ENCODE measurements at regions not wholly inside any gene's neighbourhood (a gene's known extent, or its start where the extent isn't known, plus 50 kb on each side); places are given as distances from the start of the nearest gene placed in this dataset.

- TF ChIP-seq, protein P1, sequence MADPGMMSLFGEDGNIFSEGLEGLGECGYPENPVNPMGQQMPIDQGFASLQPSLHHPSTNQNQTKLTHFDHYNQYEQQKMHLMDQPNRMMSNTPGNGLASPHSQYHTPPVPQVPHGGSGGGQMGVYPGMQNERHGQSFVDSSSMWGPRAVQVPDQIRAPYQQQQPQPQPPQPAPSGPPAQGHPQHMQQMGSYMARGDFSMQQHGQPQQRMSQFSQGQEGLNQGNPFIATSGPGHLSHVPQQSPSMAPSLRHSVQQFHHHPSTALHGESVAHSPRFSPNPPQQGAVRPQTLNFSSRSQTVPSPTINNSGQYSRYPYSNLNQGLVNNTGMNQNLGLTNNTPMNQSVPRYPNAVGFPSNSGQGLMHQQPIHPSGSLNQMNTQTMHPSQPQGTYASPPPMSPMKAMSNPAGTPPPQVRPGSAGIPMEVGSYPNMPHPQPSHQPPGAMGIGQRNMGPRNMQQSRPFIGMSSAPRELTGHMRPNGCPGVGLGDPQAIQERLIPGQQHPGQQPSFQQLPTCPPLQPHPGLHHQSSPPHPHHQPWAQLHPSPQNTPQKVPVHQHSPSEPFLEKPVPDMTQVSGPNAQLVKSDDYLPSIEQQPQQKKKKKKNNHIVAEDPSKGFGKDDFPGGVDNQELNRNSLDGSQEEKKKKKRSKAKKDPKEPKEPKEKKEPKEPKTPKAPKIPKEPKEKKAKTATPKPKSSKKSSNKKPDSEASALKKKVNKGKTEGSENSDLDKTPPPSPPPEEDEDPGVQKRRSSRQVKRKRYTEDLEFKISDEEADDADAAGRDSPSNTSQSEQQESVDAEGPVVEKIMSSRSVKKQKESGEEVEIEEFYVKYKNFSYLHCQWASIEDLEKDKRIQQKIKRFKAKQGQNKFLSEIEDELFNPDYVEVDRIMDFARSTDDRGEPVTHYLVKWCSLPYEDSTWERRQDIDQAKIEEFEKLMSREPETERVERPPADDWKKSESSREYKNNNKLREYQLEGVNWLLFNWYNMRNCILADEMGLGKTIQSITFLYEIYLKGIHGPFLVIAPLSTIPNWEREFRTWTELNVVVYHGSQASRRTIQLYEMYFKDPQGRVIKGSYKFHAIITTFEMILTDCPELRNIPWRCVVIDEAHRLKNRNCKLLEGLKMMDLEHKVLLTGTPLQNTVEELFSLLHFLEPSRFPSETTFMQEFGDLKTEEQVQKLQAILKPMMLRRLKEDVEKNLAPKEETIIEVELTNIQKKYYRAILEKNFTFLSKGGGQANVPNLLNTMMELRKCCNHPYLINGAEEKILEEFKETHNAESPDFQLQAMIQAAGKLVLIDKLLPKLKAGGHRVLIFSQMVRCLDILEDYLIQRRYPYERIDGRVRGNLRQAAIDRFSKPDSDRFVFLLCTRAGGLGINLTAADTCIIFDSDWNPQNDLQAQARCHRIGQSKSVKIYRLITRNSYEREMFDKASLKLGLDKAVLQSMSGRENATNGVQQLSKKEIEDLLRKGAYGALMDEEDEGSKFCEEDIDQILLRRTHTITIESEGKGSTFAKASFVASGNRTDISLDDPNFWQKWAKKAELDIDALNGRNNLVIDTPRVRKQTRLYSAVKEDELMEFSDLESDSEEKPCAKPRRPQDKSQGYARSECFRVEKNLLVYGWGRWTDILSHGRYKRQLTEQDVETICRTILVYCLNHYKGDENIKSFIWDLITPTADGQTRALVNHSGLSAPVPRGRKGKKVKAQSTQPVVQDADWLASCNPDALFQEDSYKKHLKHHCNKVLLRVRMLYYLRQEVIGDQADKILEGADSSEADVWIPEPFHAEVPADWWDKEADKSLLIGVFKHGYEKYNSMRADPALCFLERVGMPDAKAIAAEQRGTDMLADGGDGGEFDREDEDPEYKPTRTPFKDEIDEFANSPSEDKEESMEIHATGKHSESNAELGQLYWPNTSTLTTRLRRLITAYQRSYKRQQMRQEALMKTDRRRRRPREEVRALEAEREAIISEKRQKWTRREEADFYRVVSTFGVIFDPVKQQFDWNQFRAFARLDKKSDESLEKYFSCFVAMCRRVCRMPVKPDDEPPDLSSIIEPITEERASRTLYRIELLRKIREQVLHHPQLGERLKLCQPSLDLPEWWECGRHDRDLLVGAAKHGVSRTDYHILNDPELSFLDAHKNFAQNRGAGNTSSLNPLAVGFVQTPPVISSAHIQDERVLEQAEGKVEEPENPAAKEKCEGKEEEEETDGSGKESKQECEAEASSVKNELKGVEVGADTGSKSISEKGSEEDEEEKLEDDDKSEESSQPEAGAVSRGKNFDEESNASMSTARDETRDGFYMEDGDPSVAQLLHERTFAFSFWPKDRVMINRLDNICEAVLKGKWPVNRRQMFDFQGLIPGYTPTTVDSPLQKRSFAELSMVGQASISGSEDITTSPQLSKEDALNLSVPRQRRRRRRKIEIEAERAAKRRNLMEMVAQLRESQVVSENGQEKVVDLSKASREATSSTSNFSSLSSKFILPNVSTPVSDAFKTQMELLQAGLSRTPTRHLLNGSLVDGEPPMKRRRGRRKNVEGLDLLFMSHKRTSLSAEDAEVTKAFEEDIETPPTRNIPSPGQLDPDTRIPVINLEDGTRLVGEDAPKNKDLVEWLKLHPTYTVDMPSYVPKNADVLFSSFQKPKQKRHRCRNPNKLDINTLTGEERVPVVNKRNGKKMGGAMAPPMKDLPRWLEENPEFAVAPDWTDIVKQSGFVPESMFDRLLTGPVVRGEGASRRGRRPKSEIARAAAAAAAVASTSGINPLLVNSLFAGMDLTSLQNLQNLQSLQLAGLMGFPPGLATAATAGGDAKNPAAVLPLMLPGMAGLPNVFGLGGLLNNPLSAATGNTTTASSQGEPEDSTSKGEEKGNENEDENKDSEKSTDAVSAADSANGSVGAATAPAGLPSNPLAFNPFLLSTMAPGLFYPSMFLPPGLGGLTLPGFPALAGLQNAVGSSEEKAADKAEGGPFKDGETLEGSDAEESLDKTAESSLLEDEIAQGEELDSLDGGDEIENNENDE (IDR thresholded peaks at IDR 0.05; ENCODE audit: insufficient replicate concordance, low read length) = no peak
- TF ChIP-seq SP1 (IDR thresholded peaks at IDR 0.05; ENCODE audit: low read depth, low read length) = no peak
- no peak for TF ChIP-seq RBBP5 (IDR thresholded peaks at IDR 0.05; ENCODE audit: borderline replicate concordance, low read depth, low read length)
- no peak for TF ChIP-seq CEBPB (IDR thresholded peaks at IDR 0.05; ENCODE audit: low read depth, low read length)
- no peak for TF ChIP-seq GTF2F1 (IDR thresholded peaks at IDR 0.05; ENCODE audit: borderline replicate concordance, low read depth, low read length)
- no peak for TF ChIP-seq HDAC2 (IDR thresholded peaks at IDR 0.05; ENCODE audit: borderline replicate concordance in 1 of 2, low read depth in 2 of 2, low read length in 2 of 2)
- TF ChIP-seq CTBP2 (IDR thresholded peaks at IDR 0.05; ENCODE audit: borderline replicate concordance, insufficient read depth, insufficient read length, low read length) = no peak
- no peak for TF ChIP-seq E2F6 (IDR thresholded peaks at IDR 0.05)
- TF ChIP-seq ASH2L (IDR thresholded peaks at IDR 0.05; ENCODE audit: low read length) = no peak
- no peak for TF ChIP-seq MAFK (IDR thresholded peaks at IDR 0.05; ENCODE audit: low read depth, low read length)
- no peak for TF ChIP-seq KDM1A (IDR thresholded peaks at IDR 0.05; ENCODE audit: borderline replicate concordance, low read length)
- TF ChIP-seq BCL11A (IDR thresholded peaks at IDR 0.05; ENCODE audit: low read depth in 2 of 2, low read length in 2 of 2) = no peak
Observed at GRCh38 chr4:174089711-174090110, 193.8 kb downstream of the FBXO8 start (continued).
